Spleen (tissue), 11 donors: ENCODE measurements at regions not wholly inside any gene's neighbourhood (a gene's known extent, or its start where the extent isn't known, plus 50 kb on each side); places are given as distances from the start of the nearest gene placed in this dataset.

Experiments
- DNase-seq: peaks from one replicate; pipeline ENCODE4 v3.0.0-alpha.2; 2020
- H3K27ac ChIP-seq, 8 donors: fragments of 200-600 bp; sonication (generic) in 7 of 8; 1 replicate in 4 of 8; 2 replicates in 4 of 8; pipeline versions ENCODE4 v1.5.0 to v1.8.0; 2016 to 2021; ENCODE audit warnings: inconsistent platforms in 4 of 8, mild to moderate bottlenecking in 4 of 8, moderate library complexity in 1 of 8
- H3K27me3 ChIP-seq, 7 donors: fragments of 200-600 bp; sonication (generic) in 6 of 7; replicated peaks in 1 of 7; 1 replicate in 4 of 7; 2 replicates in 3 of 7; pipeline versions ENCODE4 v1.5.0 to v1.8.0; 2016 to 2021; ENCODE audit warnings: inconsistent platforms in 3 of 7, mild to moderate bottlenecking in 1 of 7
- H3K36me3 ChIP-seq, 6 donors: fragments of 200-600 bp; sonication (generic) in 5 of 6; 1 replicate in 4 of 6; 2 replicates in 2 of 6; pipeline versions ENCODE4 v1.5.0 to v1.8.0; 2016 to 2021; ENCODE audit warnings: inconsistent platforms in 2 of 6
- H3K4me1 ChIP-seq, 6 donors: fragments of 200-600 bp; sonication (generic) in 5 of 6; 1 replicate in 3 of 6; 2 replicates in 3 of 6; pipeline versions ENCODE4 v1.5.0 to v1.8.0; 2016 to 2021; ENCODE audit warnings: inconsistent platforms in 3 of 6
- H3K4me3 ChIP-seq, 8 donors: fragments of 200-600 bp; sonication (generic) in 7 of 8; 1 replicate in 4 of 8; 2 replicates in 4 of 8; pipeline versions ENCODE4 v1.5.0 to v1.8.0; 2016 to 2021; ENCODE audit warnings: inconsistent platforms in 4 of 8, mild to moderate bottlenecking in 4 of 8, moderate library complexity in 2 of 8
- H3K9me3 ChIP-seq, 8 donors: fragments of 200-600 bp; sonication (generic) in 7 of 8; 1 replicate in 4 of 8; 2 replicates in 4 of 8; pipeline versions ENCODE4 v1.5.0 to v1.8.0; 2016 to 2021; ENCODE audit warnings: inconsistent platforms in 4 of 8
- CTCF ChIP-seq, 11 experiments: fragments of 200-600 bp in 7 of 11; fragments of 450-650 bp in 4 of 11; sonication (generic) in 4 of 11; IDR thresholded peaks in 8 of 11; conservative IDR thresholded peaks in 3 of 11; 1 replicate in 7 of 11; 2 replicates in 4 of 11; pipeline versions ENCODE4 v1.4.0 to v1.8.0; 2016 to 2021; ENCODE audit warnings: antibody characterized with exemption in 11 of 11, inconsistent platforms in 4 of 11, mild to moderate bottlenecking in 1 of 11
- POLR2A ChIP-seq, 3 donors: fragments of 450-650 bp; IDR thresholded peaks; one replicate each; pipeline ENCODE4 v1.5.1; 2017; ENCODE audit warnings: antibody characterized with exemption in 3 of 3, mild to moderate bottlenecking in 1 of 3
- POLR2AphosphoS5 ChIP-seq, 3 donors: sonication (generic); formaldehyde crosslinking; IDR thresholded peaks; one replicate each; pipeline ENCODE4 v1.5.1; 2017; ENCODE audit warnings: antibody characterized with exemption in 3 of 3
- WGBS, 5 donors: extraction: QIAGEN DNeasy Blood & Tissue Kit in 3 of 5; methylation state at CpG; one replicate each; pipeline versions ENCODE4 v1.1.5 to v1.1.7; 2013 to 2018; 5-methylcytosine and 5-hydroxymethylcytosine counted together
- intact Hi-C: fragments of 100-400 bp; cut with DNase I; formaldehyde crosslinking; loops from one replicate; pipeline ENCODE4 v1.15.0; 2023; ENCODE audit warnings: low total_unique reads
- donor health status: healthy with polysubstance abuse.
- donor health status: DM: no; HTN: no; CAD: no; lungs with moderate emphysema.
- donor health status: DM: no; HTN: no; CAD: no.
- donor health status: Bipolar disorder and iron deficiency.
- donor health status: healthy.
- donor health status: DM: no; HTN: no; CAD: no.
- donor health status: DM: yes; HTN: yes; CAD: no.

DNA sequence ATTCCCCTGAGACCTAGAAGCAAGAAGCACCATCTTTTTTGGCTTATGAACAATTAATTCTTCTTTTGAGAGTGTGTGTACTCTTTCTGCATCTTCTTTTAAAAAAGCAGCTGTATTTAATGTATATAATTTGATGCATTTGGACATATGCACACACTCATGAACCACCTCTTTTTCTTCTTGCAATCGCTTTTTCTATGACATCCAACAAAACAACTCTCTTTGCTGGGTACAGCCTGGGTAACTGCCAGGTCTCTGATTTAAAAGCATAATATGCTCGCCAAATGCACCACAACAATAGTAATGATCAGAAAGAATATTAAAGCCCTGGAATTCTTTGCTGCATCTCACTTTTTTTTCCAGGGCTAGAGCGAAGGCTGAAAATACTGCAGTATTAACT, 97.3 kb downstream of the HAPSTR1 start:
- no peaks in the 10 kb centered on the region for H3K27me3 ChIP-seq
- H3K27ac ChIP-seq = no peak overlapping the region
- no peak for TF ChIP-seq CTCF (IDR thresholded peaks at IDR 0.05 in 8 of 11, conservative IDR thresholded peaks at IDR 0.05 in 3 of 11)
- TF ChIP-seq POLR2A (IDR thresholded peaks at IDR 0.05) = no peak
- H3K4me1 ChIP-seq = no peaks in the 10 kb centered on the region
- 80 to 90% (median 86%) methylated on average over 3 of the region's 3 CpGs for WGBS, 5 donors
- no peaks in the 10 kb centered on the region for H3K36me3 ChIP-seq
- no peak overlapping the region for H3K4me3 ChIP-seq
- intact Hi-C loops = no loop called here
- DNase-seq = no peak
- peaks cover 0 to 9% (median 0%) of the 10 kb centered on the region in 8 donors for H3K9me3 ChIP-seq

DNA sequence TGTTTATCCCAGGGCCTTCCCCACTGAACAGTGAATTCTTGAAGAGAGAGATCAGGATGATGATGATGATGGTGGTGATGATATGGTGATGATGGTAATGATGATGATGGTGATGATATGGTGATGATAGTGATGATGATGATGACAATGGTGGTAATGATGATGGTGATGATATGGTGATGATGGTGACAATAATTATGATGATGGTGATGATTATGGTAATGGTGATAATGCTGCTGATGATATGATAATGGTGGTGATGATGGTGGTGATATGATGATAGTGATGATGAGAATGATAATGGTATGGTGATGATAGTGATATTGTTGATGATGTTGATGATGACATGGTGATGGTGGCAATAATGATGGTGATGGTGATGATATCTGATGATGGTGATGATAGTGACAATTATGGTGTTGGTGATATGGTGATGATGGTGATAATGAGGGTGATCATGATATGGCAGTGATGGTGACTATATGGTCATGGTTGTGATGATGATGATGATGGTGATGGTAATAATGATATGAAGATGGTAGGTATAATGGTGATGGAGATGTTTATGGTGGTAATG, 99.9 kb downstream of the HAPSTR1 start:
- no peak overlapping the region for H3K4me3 ChIP-seq
- H3K4me1 ChIP-seq = no peaks in the 10 kb centered on the region
- DNase-seq = no peak
- H3K36me3 ChIP-seq = no peaks in the 10 kb centered on the region
- H3K27me3 ChIP-seq = peaks cover 0 to 12% (median 0%) of the 10 kb centered on the region in 7 donors
- H3K27ac ChIP-seq = no peak overlapping the region
- intact Hi-C loops = no loop called here
- no peaks in the 10 kb centered on the region for H3K9me3 ChIP-seq
- no peak for TF ChIP-seq POLR2A (IDR thresholded peaks at IDR 0.05)
- no peak for TF ChIP-seq POLR2AphosphoS5 (IDR thresholded peaks at IDR 0.05)
- no peak for TF ChIP-seq CTCF (IDR thresholded peaks at IDR 0.05 in 8 of 11, conservative IDR thresholded peaks at IDR 0.05 in 3 of 11)

GRCh38 chr16:9192746-9193145, 101.3 kb downstream of the HAPSTR1 start:
- intact Hi-C loops = no loop called here
- H3K4me1 ChIP-seq = no peaks in the 10 kb centered on the region
- peaks cover 0 to 12% (median 0%) of the 10 kb centered on the region in 7 donors for H3K27me3 ChIP-seq
- DNase-seq = no peak
- WGBS, 5 donors = 82 to 96% (median 86%) methylated on average over 4 of the region's 4 CpGs
- no peaks in the 10 kb centered on the region for H3K36me3 ChIP-seq
- H3K4me3 ChIP-seq = no peak overlapping the region
- H3K9me3 ChIP-seq = no peaks in the 10 kb centered on the region
- TF ChIP-seq POLR2AphosphoS5 (IDR thresholded peaks at IDR 0.05) (no peak), POLR2A (IDR thresholded peaks at IDR 0.05) (no peak), CTCF (IDR thresholded peaks at IDR 0.05 in 8 of 11, conservative IDR thresholded peaks at IDR 0.05 in 3 of 11) (no peak)
- no peak overlapping the region for H3K27ac ChIP-seq

DNA sequence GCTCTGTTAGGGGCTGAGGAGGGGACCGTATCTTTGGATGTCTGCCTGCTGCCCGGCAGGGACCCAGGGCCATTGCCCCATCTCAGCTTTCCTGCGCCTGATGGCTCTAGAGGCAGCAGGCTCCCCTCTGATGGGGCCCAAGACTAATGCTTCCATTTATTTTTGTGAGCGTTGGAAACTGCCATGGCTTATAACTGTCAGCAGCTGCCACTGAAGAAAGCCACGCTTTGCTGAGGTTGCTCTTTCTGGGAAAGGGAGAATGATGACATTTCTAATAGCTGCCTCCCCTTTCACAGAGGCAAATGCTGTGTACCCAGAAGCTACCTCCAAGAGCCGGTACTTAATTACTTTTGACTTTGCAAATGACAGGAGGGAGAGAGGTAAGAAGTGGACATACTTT, 103.8 kb downstream of the HAPSTR1 start:
- no peaks in the 10 kb centered on the region for H3K36me3 ChIP-seq
- no peak for DNase-seq
- H3K9me3 ChIP-seq = no peaks in the 10 kb centered on the region
- H3K27me3 ChIP-seq = peaks cover 0 to 12% (median 0%) of the 10 kb centered on the region in 7 donors
- no peak for TF ChIP-seq POLR2A (IDR thresholded peaks at IDR 0.05)
- no peak for TF ChIP-seq POLR2AphosphoS5 (IDR thresholded peaks at IDR 0.05)
- no peak for TF ChIP-seq CTCF (IDR thresholded peaks at IDR 0.05 in 8 of 11, conservative IDR thresholded peaks at IDR 0.05 in 3 of 11)
- no peaks in the 10 kb centered on the region for H3K4me1 ChIP-seq
- no peak overlapping the region for H3K27ac ChIP-seq
- intact Hi-C loops = no loop called here
- no peak overlapping the region for H3K4me3 ChIP-seq
- WGBS, 5 donors = 62 to 81% (median 78%) methylated on average over 4 to 6 of the region's 6 CpGs
